Fibroblast of lung (primary cell): ENCODE measurements at regions not wholly inside any gene's neighbourhood (a gene's known extent, or its start where the extent isn't known, plus 50 kb on each side); places are given as distances from the start of the nearest gene placed in this dataset.

Source experiments
- CTCF ChIP-seq, 2 donors: IDR thresholded peaks in 1 of 2; conservative IDR thresholded peaks in 1 of 2; 1 replicate in 1 of 2; 2 replicates in 1 of 2; pipeline ENCODE4 v1.5.1; 2011 to 2012; ENCODE audit warnings: low read length in 2 of 2, control low read depth in 1 of 2, inconsistent platforms in 1 of 2, low read depth in 1 of 2, mild to moderate bottlenecking in 1 of 2
- EZH2 ChIP-seq: IDR thresholded peaks from 2 replicates; pipeline ENCODE4 v1.5.1; 2012; ENCODE audit warnings: low read length, control low read depth, mild to moderate bottlenecking; ENCODE audit errors: missing control alignments

GRCh38 chr6:27098956-27099355 is 148.5 kb upstream of the PRSS16 start:
- TF ChIP-seq CTCF (conservative IDR thresholded peaks at IDR 0.05 in 1 of 2, IDR thresholded peaks at IDR 0.05 in 1 of 2; ENCODE audit: low read depth in 1 of 2, low read length in 2 of 2) (no peak), EZH2 (no peak)
